GM06990 (cell line): ENCODE measurements at regions not wholly inside any gene's neighbourhood (a gene's known extent, or its start where the extent isn't known, plus 50 kb on each side); places are given as distances from the start of the nearest gene placed in this dataset.
"Not testable (repeated sequence)": the region's sequence is repeated elsewhere in the genome, so short reads cannot be mapped to it uniquely, and the experiment has no call there.

ENCODE experiments used
- DNase-seq: peaks from one replicate; pipeline ENCODE4 v3.0.0-alpha.2; 2011; ENCODE audit not compliant: insufficient read length; ENCODE audit errors: extremely low read depth
- H3K27me3 ChIP-seq: replicated peaks from 2 replicates; pipeline ENCODE4 v1.6.0; 2011; ENCODE audit warnings: low read length; ENCODE audit not compliant: control insufficient read depth, insufficient read depth
- H3K36me3 ChIP-seq: 2 replicates; pipeline ENCODE4 v1.5.1; 2011; ENCODE audit warnings: low read length; ENCODE audit not compliant: control insufficient read depth, insufficient read depth
- H3K4me3 ChIP-seq: replicated peaks from 2 replicates; pipeline ENCODE4 v1.5.1; 2011; ENCODE audit warnings: low read depth, mild to moderate bottlenecking, control low read depth, low read length
- TF ChIP-seq, protein P1 (sequence below): IDR thresholded peaks from 2 replicates; pipeline ENCODE4 v1.5.1; 2011; ENCODE audit warnings: low read length, control low read depth, mild to moderate bottlenecking, inconsistent platforms; ENCODE audit not compliant: insufficient read depth, poor library complexity, severe bottlenecking

- H3K27me3 ChIP-seq: no peaks in the 10 kb centered on the region
- TF ChIP-seq, protein P1, sequence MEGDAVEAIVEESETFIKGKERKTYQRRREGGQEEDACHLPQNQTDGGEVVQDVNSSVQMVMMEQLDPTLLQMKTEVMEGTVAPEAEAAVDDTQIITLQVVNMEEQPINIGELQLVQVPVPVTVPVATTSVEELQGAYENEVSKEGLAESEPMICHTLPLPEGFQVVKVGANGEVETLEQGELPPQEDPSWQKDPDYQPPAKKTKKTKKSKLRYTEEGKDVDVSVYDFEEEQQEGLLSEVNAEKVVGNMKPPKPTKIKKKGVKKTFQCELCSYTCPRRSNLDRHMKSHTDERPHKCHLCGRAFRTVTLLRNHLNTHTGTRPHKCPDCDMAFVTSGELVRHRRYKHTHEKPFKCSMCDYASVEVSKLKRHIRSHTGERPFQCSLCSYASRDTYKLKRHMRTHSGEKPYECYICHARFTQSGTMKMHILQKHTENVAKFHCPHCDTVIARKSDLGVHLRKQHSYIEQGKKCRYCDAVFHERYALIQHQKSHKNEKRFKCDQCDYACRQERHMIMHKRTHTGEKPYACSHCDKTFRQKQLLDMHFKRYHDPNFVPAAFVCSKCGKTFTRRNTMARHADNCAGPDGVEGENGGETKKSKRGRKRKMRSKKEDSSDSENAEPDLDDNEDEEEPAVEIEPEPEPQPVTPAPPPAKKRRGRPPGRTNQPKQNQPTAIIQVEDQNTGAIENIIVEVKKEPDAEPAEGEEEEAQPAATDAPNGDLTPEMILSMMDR: no peak
- no peaks in the 10 kb centered on the region for H3K36me3 ChIP-seq
- no peak overlapping the region for H3K4me3 ChIP-seq
- DNase-seq: no peak
These were observed 475.6 kb downstream of the MED13L start for GRCh38 chr12:115801871-115802270.

DNA sequence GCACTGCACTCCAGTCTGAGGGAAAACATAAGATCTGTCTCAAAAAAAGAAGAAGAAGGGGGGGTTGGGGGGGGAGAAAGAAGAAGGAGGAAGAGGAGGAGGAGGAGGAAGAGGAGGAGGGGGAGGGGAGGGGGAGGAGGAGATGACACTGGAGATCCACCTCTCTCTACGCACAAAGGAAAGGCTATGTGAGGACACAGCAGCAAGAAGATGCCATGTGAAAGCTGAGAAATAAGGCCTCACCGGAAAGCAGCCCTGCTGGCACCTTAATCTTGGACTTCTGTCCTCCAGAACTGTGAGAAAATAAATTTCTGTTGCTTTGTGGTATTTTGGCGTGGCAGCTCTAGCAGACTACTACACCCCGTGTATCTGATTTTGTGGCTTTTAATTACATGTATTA lies 477.9 kb downstream of the MED13L start:
- TF ChIP-seq, protein P1: no peak

DNA sequence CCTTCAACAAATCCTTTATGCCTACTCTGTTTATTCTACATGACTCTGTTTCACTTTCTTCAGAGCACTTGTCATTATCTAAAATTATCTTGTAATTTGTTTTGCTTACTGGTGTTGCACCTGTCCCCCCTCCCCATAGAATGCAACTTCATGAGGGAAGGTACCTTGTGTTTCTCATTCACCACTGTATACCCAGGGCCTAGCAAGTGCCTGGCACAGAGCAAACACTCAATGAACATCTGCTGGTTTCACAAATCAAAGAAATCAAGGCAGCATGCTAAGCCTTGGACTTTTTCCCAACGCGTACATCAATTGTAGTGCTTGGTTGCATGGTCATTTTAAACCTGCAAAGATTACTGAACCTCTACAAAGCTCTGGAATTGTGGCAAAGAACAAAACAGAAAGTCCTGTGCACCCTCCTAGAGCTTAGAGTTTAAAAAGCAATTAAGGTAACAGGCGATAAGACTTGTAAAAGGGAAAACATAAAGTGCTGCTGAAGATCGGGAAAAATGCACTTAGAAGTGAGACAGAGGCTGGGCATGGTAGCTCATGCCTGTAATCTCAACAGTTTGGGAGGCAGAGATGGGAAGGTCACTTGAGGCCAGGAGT lies 479.1 kb downstream of the MED13L start:
- TF ChIP-seq, protein P1: no peak
- Histone ChIP-seq H3K27me3 (no peaks in the 10 kb centered on the region), H3K36me3 (no peaks in the 10 kb centered on the region), H3K4me3 (no peak overlapping the region)
- no peak for DNase-seq

More for the DNA sequence above, 477.9 kb downstream of the MED13L start:
- Histone ChIP-seq H3K4me3 (no peak overlapping the region), H3K27me3 (no peaks in the 10 kb centered on the region), H3K36me3 (no peaks in the 10 kb centered on the region)
- no peak for DNase-seq

GRCh38 chr12:115794659-115795081 lies 482.8 kb downstream of the MED13L start:
- no peak for DNase-seq
- TF ChIP-seq, protein P1: no peak
- Histone ChIP-seq H3K36me3 (no peaks in the 10 kb centered on the region), H3K27me3 (no peaks in the 10 kb centered on the region), H3K4me3 (no peak overlapping the region)

DNA sequence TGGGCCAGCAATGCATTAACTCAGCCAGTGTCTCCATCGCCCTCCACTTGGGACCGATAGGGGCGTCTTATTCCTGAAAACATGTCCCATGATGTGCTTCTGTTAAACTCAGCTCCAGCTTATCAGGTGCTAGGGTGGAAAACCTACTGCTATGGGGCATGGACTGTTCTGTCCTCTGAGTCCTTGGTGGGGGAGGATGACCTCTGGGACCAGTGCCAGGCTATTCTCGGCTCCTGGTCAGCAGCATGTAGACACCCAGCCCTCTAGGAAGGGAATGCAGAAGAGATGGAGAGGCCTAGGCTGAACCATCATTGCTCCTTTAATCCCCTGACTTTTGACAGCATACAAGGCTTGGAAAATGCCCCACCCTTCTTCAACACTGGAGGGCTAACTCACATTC lies 486.2 kb downstream of the MED13L start:
- TF ChIP-seq, protein P1: no peak
- H3K27me3 ChIP-seq: no peaks in the 10 kb centered on the region
- no peak for DNase-seq
- H3K36me3 ChIP-seq: no peaks in the 10 kb centered on the region
- no peak overlapping the region for H3K4me3 ChIP-seq

- DNase-seq: no peak
- TF ChIP-seq, protein P1: no peak
- H3K36me3 ChIP-seq: no peaks in the 10 kb centered on the region
- no peaks in the 10 kb centered on the region for H3K27me3 ChIP-seq
- no peak overlapping the region for H3K4me3 ChIP-seq
These were observed 487.0 kb downstream of the MED13L start for GRCh38 chr12:115790526-115790925.

GRCh38 chr12:115786490-115786889 lies 491.0 kb downstream of the MED13L start:
- not testable (repeated sequence) for H3K36me3 ChIP-seq, H3K27me3 ChIP-seq, DNase-seq, H3K4me3 ChIP-seq
